ENCODE measurements at regions not wholly inside any gene's neighbourhood (a gene's known extent, or its start where the extent isn't known, plus 50 kb on each side); places are given as distances from the start of the nearest gene placed in this dataset.

- TF ChIP-seq GABPA (IDR thresholded peaks at IDR 0.05; ENCODE audit: low read depth, low read length) (no peak), GABPA (CRISPR knock-in tag; IDR thresholded peaks at IDR 0.05; ENCODE audit: low read depth) (no peak), CTCF (CRISPR knock-in tag; IDR thresholded peaks at IDR 0.05) (no peak), SALL2 (CRISPR knock-in tag; IDR thresholded peaks at IDR 0.05) (no peak), ZNF274 (CRISPR knock-in tag; IDR thresholded peaks at IDR 0.05) (no peak), FOXA3 (CRISPR knock-in tag; IDR thresholded peaks at IDR 0.05) (no peak), BRD4 (CRISPR knock-in tag; IDR thresholded peaks at IDR 0.05) (no peak), MAFK (conservative IDR thresholded peaks at IDR 0.05 in 1 of 2, IDR thresholded peaks at IDR 0.05 in 1 of 2; ENCODE audit: low read length in 2 of 2) (no peak), SNAPC2 (CRISPR knock-in tag; IDR thresholded peaks at IDR 0.05) (no peak)
These were observed 538.0 kb downstream of the EBF1 start for GRCh38 chr5:158561562-158562190.
